Type B pancreatic cell (in vitro differentiated cells): ENCODE measurements at regions not wholly inside any gene's neighbourhood (a gene's known extent, or its start where the extent isn't known, plus 50 kb on each side); places are given as distances from the start of the nearest gene placed in this dataset.

Experiments
- DNase-seq: peaks from one replicate; pipeline ENCODE4 v3.0.0; 2021; ENCODE audit warnings: mixed read lengths; ENCODE audit not compliant: unreplicated experiment; ENCODE audit errors: extremely low spot score
- H3K27ac Mint-ChIP-seq: 2 replicates; pipeline ENCODE4 v1.8.0; 2021; ENCODE audit warnings: mild to moderate bottlenecking, mixed read lengths
- H3K27me3 Mint-ChIP-seq: 2 replicates; pipeline ENCODE4 v1.8.0; 2021; ENCODE audit warnings: mixed read lengths
- H3K36me3 Mint-ChIP-seq: 2 replicates; pipeline ENCODE4 v1.8.0; 2021; ENCODE audit warnings: mixed read lengths
- H3K4me1 Mint-ChIP-seq: one replicate; pipeline ENCODE4 v1.8.0; 2021; ENCODE audit warnings: mixed read lengths; ENCODE audit not compliant: unreplicated experiment
- H3K4me3 Mint-ChIP-seq: 2 replicates; pipeline ENCODE4 v1.8.0; 2021; ENCODE audit warnings: mild to moderate bottlenecking, mixed read lengths
- H3K9me3 Mint-ChIP-seq: 2 replicates; pipeline ENCODE4 v1.8.0; 2021; ENCODE audit warnings: mixed read lengths
- CTCF ChIP-seq: fragments of 200-600 bp; sonication (generic); conservative IDR thresholded peaks from 2 replicates; pipeline ENCODE4 v1.5.0; 2021; ENCODE audit warnings: antibody characterized with exemption, mild to moderate bottlenecking

DNA sequence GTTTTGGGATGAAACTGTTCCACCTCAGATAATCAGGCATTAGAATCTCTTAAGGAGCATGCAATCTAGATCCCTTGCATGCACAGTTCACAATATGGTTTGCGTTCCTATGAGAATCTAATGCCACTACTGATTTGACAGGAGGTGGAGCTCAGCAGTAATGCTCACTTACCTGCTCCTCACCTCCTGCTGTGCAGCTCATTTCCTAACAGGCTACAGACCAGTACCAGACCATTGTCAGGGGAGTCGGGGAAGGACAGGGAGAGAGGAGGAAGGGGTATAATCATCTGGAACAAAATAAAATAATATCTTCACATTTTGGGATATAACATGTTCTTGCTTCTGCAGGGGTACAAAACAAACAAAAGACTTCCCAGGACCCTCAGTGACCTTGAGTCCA, 532.0 kb upstream of the FSHR start:
- TF ChIP-seq CTCF: no peak
- Mint-ChIP-seq H3K27ac (no peak overlapping the region), H3K4me1 (peaks cover 4% of the 10 kb centered on the region), H3K9me3 (no peaks in the 10 kb centered on the region), H3K27me3 (no peaks in the 10 kb centered on the region), H3K4me3 (no peak overlapping the region), H3K36me3 (no peaks in the 10 kb centered on the region)
- no peak for DNase-seq

GRCh38 chr2:49677227-49677626, 522.9 kb upstream of the FSHR start:
- no peak for TF ChIP-seq CTCF
- Mint-ChIP-seq H3K27ac (no peak overlapping the region), H3K4me1 (no peaks in the 10 kb centered on the region), H3K9me3 (no peaks in the 10 kb centered on the region), H3K27me3 (no peaks in the 10 kb centered on the region), H3K36me3 (no peaks in the 10 kb centered on the region), H3K4me3 (no peak overlapping the region)
- DNase-seq: no peak

GRCh38 chr2:49664827-49665226, 510.5 kb upstream of the FSHR start:
- Mint-ChIP-seq H3K4me3 (no peak overlapping the region), H3K27me3 (no peaks in the 10 kb centered on the region), H3K36me3 (no peaks in the 10 kb centered on the region), H3K9me3 (no peaks in the 10 kb centered on the region), H3K4me1 (no peaks in the 10 kb centered on the region), H3K27ac (no peak overlapping the region)
- no peak for DNase-seq
- no peak for TF ChIP-seq CTCF

DNA sequence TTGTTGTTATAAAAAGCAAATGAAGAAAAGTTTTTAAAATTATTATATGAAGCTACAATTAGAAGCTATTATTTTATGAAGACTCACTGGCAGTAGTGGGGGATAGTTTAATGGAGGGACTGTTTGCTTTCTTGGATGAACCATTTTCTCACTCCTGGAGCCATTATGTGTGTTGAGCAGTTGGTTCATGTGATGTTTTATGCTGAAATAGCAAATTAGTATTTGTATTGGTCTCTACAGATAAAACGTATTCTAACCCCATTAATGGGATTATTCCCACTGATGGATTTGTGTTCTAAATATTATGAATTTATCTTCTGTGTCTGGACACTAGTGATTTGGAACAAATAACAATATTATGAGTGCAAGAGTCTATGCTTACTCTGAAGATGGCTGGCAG, 507.5 kb upstream of the FSHR start:
- H3K27ac Mint-ChIP-seq: no peak overlapping the region
- H3K36me3 Mint-ChIP-seq: no peaks in the 10 kb centered on the region
- no peaks in the 10 kb centered on the region for H3K4me1 Mint-ChIP-seq
- H3K4me3 Mint-ChIP-seq: no peak overlapping the region
- H3K27me3 Mint-ChIP-seq: no peaks in the 10 kb centered on the region
- DNase-seq: no peak
- H3K9me3 Mint-ChIP-seq: no peaks in the 10 kb centered on the region
- TF ChIP-seq CTCF: no peak

- no peaks in the 10 kb centered on the region for H3K9me3 Mint-ChIP-seq
- no peak for DNase-seq
- no peak overlapping the region for H3K27ac Mint-ChIP-seq
- no peaks in the 10 kb centered on the region for H3K36me3 Mint-ChIP-seq
- TF ChIP-seq CTCF: no peak
- H3K4me3 Mint-ChIP-seq: no peak overlapping the region
- H3K27me3 Mint-ChIP-seq: no peaks in the 10 kb centered on the region
- no peaks in the 10 kb centered on the region for H3K4me1 Mint-ChIP-seq
These were observed 502.5 kb upstream of the FSHR start for GRCh38 chr2:49656853-49657252.

- Mint-ChIP-seq H3K27ac (no peak overlapping the region), H3K9me3 (no peaks in the 10 kb centered on the region), H3K4me1 (no peaks in the 10 kb centered on the region), H3K27me3 (no peaks in the 10 kb centered on the region), H3K4me3 (no peak overlapping the region), H3K36me3 (no peaks in the 10 kb centered on the region)
- no peak for TF ChIP-seq CTCF
- DNase-seq: no peak
These were observed 488.8 kb upstream of the FSHR start for GRCh38 chr2:49643149-49643548.
